ENCODE measurements at regions not wholly inside any gene's neighbourhood (a gene's known extent, or its start where the extent isn't known, plus 50 kb on each side); places are given as distances from the start of the nearest gene placed in this dataset.
A peak's percentile ranks its signal among the peaks of the same experiment; 100 is the strongest.
"Not testable (repeated sequence)": the region's sequence is repeated elsewhere in the genome, so short reads cannot be mapped to it uniquely, and the experiment has no call there.

GRCh38 chr2:6139142-6139541 lies 447.0 kb downstream of the SOX11 start:
- TF ChIP-seq ZFX (IDR thresholded peaks at IDR 0.05; ENCODE audit: borderline replicate concordance) = no peak
- TF ChIP-seq, protein P1, sequence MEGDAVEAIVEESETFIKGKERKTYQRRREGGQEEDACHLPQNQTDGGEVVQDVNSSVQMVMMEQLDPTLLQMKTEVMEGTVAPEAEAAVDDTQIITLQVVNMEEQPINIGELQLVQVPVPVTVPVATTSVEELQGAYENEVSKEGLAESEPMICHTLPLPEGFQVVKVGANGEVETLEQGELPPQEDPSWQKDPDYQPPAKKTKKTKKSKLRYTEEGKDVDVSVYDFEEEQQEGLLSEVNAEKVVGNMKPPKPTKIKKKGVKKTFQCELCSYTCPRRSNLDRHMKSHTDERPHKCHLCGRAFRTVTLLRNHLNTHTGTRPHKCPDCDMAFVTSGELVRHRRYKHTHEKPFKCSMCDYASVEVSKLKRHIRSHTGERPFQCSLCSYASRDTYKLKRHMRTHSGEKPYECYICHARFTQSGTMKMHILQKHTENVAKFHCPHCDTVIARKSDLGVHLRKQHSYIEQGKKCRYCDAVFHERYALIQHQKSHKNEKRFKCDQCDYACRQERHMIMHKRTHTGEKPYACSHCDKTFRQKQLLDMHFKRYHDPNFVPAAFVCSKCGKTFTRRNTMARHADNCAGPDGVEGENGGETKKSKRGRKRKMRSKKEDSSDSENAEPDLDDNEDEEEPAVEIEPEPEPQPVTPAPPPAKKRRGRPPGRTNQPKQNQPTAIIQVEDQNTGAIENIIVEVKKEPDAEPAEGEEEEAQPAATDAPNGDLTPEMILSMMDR (IDR thresholded peaks at IDR 0.05) = no peak
- peak overlapping the region; percentile 53 for H3K27ac ChIP-seq

GRCh38 chr2:6139916-6140315 lies 447.7 kb downstream of the SOX11 start:
- peak overlapping the region; percentile 53 for H3K27ac ChIP-seq
- TF ChIP-seq, protein P1 (IDR thresholded peaks at IDR 0.05) = no peak
- TF ChIP-seq ZFX (IDR thresholded peaks at IDR 0.05; ENCODE audit: borderline replicate concordance) = no peak

DNA sequence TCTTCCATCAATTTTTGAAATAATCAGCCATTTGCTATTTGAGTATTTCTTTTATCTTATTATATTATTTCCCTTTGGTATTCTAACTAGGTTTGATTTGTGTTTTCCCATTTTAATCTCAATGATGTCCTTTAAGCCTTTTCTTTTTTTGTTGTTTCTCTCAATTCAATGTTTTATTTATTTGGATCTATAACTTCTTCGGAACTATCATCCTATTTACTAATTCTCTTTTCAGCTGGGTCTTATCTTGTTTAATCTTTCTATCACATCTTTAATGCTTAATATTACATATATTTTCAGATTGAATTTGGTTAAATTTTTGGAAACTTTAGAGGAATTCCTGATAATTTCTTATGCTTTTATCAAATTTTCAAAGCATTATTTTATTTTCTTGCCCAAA lies 448.3 kb downstream of the SOX11 start:
- H3K27ac ChIP-seq = peak overlapping the region; percentile 53
- TF ChIP-seq ZFX (IDR thresholded peaks at IDR 0.05; ENCODE audit: borderline replicate concordance) = no peak
- TF ChIP-seq, protein P1 (IDR thresholded peaks at IDR 0.05) = no peak

GRCh38 chr2:6143812-6144211 lies 451.6 kb downstream of the SOX11 start:
- TF ChIP-seq, protein P1 (IDR thresholded peaks at IDR 0.05) = no peak
- no peak for TF ChIP-seq ZFX (IDR thresholded peaks at IDR 0.05; ENCODE audit: borderline replicate concordance)
- no peak overlapping the region for H3K27ac ChIP-seq

DNA sequence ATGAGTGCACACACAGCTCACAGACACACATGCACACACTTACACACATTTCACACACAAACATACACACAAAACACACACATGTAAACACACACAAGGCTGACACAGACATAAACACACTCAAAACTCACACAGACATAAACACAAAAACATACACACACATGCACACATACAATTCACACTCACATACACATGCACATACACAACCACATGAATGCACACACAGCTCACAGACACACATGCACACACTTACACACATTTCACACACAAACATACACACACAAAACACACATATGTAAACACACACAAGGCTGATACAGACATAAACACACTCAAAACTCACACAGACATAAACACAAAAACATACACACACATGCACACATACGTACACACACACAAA lies 455.0 kb downstream of the SOX11 start:
- H3K27ac ChIP-seq = not testable (repeated sequence)

- no peak overlapping the region for H3K27ac ChIP-seq
- no peak for TF ChIP-seq ZFX (IDR thresholded peaks at IDR 0.05; ENCODE audit: borderline replicate concordance)
- TF ChIP-seq, protein P1 (IDR thresholded peaks at IDR 0.05) = no peak
Observed at GRCh38 chr2:6148882-6149281, 456.7 kb downstream of the SOX11 start.

GRCh38 chr2:6159606-6160005 lies 467.4 kb downstream of the SOX11 start:
- TF ChIP-seq, protein P1 (IDR thresholded peaks at IDR 0.05) = no peak
- no peak for TF ChIP-seq ZFX (IDR thresholded peaks at IDR 0.05; ENCODE audit: borderline replicate concordance)
- no peak overlapping the region for H3K27ac ChIP-seq

GRCh38 chr2:6163932-6164331 lies 471.7 kb downstream of the SOX11 start:
- TF ChIP-seq, protein P1 (IDR thresholded peaks at IDR 0.05) = no peak
- TF ChIP-seq ZFX (IDR thresholded peaks at IDR 0.05; ENCODE audit: borderline replicate concordance) = no peak
- H3K27ac ChIP-seq = no peak overlapping the region

All from 22Rv1 (cell line).